ENCODE measurements at regions not wholly inside any gene's neighbourhood (a gene's known extent, or its start where the extent isn't known, plus 50 kb on each side); places are given as distances from the start of the nearest gene placed in this dataset.

DNA sequence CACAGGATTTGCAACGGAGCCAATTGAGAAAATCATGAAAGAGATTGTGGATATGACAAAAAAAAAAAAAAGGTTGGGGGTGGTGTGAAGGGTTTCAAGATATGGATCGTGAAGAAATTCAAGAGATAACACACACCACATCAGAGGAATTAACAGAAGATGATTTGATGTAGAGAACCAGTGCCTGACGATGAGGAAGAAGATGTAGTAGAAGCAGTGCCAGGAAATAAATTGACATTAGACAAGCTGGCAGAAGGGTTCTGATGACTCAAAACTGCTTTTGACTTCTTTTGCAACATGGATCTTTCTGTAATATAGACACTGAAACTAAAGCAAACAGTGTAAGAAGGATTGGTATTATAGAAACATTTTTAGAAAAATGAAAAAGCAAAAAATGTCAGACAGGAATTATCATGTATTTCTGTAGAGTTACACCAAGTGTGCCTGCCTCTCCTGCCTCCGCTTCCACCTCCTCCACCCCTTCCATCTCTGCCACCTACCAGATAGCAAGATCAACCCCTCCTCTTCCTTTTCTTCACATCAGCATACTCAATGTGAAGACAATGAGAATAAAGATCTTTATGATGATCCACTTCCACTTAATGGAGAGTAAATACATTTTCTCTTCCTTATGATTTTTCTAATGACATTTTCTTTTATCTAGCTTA, 127.5 kb upstream of the OTUD4 start:
- H3K4me1 Mint-ChIP-seq (ENCODE audit: low read depth) = peaks cover 12% of the 10 kb centered on the region
- no peaks in the 10 kb centered on the region for H3K27me3 Mint-ChIP-seq (ENCODE audit: low read depth)
- DNase-seq = no peak
- CTCF ChIA-PET = no interaction called here
- no peak overlapping the region for H3K4me3 Mint-ChIP-seq
- POLR2A ChIA-PET = no interaction called here
- no peaks in the 10 kb centered on the region for H3K36me3 Mint-ChIP-seq (ENCODE audit: low read depth)
- ATAC-seq = no peak
- H3K9me3 Mint-ChIP-seq (ENCODE audit: insufficient read depth) = no peaks in the 10 kb centered on the region
- H3K27ac Mint-ChIP-seq = no peak overlapping the region

- no peaks in the 10 kb centered on the region for H3K36me3 Mint-ChIP-seq (ENCODE audit: low read depth)
- ATAC-seq (no peak), DNase-seq (no peak)
- H3K27ac Mint-ChIP-seq = no peak overlapping the region
- CTCF ChIA-PET = no interaction called here
- POLR2A ChIA-PET = no interaction called here
- peaks cover 12% of the 10 kb centered on the region for H3K4me1 Mint-ChIP-seq (ENCODE audit: low read depth)
- H3K9me3 Mint-ChIP-seq (ENCODE audit: insufficient read depth) = no peaks in the 10 kb centered on the region
- H3K4me3 Mint-ChIP-seq = no peak overlapping the region
- no peaks in the 10 kb centered on the region for H3K27me3 Mint-ChIP-seq (ENCODE audit: low read depth)
Observed at GRCh38 chr4:145307120-145307519, 126.7 kb upstream of the OTUD4 start.

DNA sequence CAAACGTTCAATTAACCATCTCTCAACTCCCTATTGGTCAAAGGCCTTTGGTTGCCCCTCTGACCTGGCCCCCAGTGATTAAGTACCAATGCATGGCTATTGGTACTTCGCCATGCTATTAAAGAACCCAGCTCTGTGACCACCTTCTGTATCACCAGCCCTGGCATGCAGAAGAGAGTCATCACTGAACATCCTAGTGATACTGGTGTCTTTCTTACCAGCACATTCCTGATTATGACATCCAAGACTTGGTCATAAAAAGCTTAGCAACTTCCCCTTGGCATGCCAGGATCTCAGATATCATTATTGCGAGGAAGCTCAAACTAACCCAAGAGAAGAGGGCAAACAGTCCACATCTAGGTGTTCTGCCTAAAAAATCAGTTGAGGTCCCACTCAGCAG, 122.3 kb upstream of the OTUD4 start:
- H3K4me3 Mint-ChIP-seq = no peak overlapping the region
- no peaks in the 10 kb centered on the region for H3K27me3 Mint-ChIP-seq (ENCODE audit: low read depth)
- no peaks in the 10 kb centered on the region for H3K9me3 Mint-ChIP-seq (ENCODE audit: insufficient read depth)
- peaks cover 19% of the 10 kb centered on the region for H3K4me1 Mint-ChIP-seq (ENCODE audit: low read depth)
- DNase-seq = no peak
- H3K36me3 Mint-ChIP-seq (ENCODE audit: low read depth) = no peaks in the 10 kb centered on the region
- no peak for ATAC-seq
- H3K27ac Mint-ChIP-seq = no peak overlapping the region
- ChIA-PET POLR2A (no interaction called here), CTCF (no interaction called here)

DNA sequence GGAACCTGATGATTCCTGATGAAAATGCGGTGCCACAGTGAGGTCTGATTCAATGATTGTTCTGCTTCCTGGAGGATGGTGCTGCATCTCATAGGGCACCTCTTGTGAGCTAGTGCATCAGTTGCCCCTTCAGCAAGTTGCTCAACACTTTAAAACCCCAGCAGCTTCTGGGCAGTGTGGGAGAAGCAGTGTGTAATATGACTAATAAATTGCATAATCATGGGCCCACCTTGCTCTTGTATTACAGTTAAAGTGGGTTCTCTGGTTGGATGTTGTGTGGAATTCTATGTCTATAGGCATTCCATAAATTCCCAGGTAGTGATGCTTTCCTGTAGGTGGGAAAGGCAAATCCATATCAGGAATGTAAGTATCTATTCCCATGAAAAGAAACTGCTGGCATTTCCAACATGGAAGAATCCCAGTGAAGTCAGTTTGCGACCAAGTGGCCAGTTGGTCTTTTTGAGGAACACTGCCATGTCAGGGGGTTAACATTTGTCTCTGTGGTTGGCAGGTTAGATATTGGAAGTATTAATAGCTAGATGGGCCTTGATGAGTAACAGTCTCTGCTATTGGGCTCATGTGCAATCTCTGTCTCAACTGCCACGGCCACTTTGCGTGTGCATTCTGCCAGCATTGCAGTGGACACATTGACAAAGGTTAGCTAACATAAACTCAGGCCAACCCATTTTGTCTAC, 121.1 kb upstream of the OTUD4 start:
- CTCF ChIA-PET = no interaction called here

DNA sequence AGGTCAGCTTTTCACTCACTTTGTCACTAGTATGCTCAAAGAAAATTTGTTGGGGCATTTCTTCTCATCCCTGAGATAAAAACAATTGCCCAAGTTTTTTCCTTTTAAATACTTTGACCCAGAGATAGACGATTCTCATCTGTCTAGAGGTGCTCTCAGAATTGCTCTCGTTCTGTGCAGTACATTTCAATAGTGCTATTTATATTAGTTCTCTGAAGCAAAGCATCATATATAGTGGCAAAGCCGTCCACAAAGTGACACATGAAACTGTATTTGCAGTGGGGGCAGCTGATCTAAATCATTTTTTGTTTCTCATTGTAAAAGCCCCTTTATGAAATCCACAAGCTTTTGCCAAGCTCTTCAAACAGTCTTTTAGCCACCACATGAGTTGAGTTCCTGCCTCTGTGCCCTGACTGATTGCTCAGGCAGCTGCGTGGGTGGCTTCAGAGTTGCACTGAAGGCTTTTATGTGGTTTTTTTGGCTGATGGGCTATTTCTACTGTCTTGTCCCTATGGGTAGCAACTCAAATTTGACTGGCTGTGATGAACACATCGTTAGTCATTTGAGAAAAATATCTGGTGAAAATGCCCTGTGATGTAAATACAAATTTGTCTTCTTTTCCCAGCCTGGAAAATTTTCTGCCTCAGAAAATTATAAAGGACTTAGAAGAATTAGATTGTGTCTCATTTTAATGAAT, 119.1 kb upstream of the OTUD4 start:
- CTCF ChIA-PET = no interaction called here
- POLR2A ChIA-PET = interaction anchor here (0.6 kb wide), 1 partner anchor 30 kb away, joined by 5 read pairs; no protein-coding TSS in a partner anchor
- no peaks in the 10 kb centered on the region for H3K27me3 Mint-ChIP-seq (ENCODE audit: low read depth)
- no peak overlapping the region for H3K4me3 Mint-ChIP-seq
- peaks cover 15% of the 10 kb centered on the region for H3K4me1 Mint-ChIP-seq (ENCODE audit: low read depth)
- no peaks in the 10 kb centered on the region for H3K36me3 Mint-ChIP-seq (ENCODE audit: low read depth)
- no peak overlapping the region for H3K27ac Mint-ChIP-seq
- peak; percentile 46 for DNase-seq
- H3K9me3 Mint-ChIP-seq (ENCODE audit: insufficient read depth) = no peaks in the 10 kb centered on the region
- peak; percentile 72 for ATAC-seq

More for the DNA sequence above, 121.1 kb upstream of the OTUD4 start:
- no peaks in the 10 kb centered on the region for H3K9me3 Mint-ChIP-seq (ENCODE audit: insufficient read depth)
- H3K36me3 Mint-ChIP-seq (ENCODE audit: low read depth) = no peaks in the 10 kb centered on the region
- POLR2A ChIA-PET = no interaction called here
- H3K4me1 Mint-ChIP-seq (ENCODE audit: low read depth) = peaks cover 15% of the 10 kb centered on the region
- no peak for DNase-seq
- H3K27ac Mint-ChIP-seq = no peak overlapping the region
- H3K27me3 Mint-ChIP-seq (ENCODE audit: low read depth) = no peaks in the 10 kb centered on the region
- no peak overlapping the region for H3K4me3 Mint-ChIP-seq
- no peak for ATAC-seq

- ChIA-PET POLR2A (no interaction called here), CTCF (no interaction called here)
- Mint-ChIP-seq H3K4me3 (no peak overlapping the region), H3K9me3 (ENCODE audit: insufficient read depth) (no peaks in the 10 kb centered on the region), H3K27ac (no peak overlapping the region), H3K36me3 (ENCODE audit: low read depth) (no peaks in the 10 kb centered on the region), H3K27me3 (ENCODE audit: low read depth) (no peaks in the 10 kb centered on the region), H3K4me1 (ENCODE audit: low read depth) (peaks cover 15% of the 10 kb centered on the region)
- ATAC-seq (no peak), DNase-seq (no peak)
Observed at GRCh38 chr4:145298885-145299284, 118.5 kb upstream of the OTUD4 start.

DNA sequence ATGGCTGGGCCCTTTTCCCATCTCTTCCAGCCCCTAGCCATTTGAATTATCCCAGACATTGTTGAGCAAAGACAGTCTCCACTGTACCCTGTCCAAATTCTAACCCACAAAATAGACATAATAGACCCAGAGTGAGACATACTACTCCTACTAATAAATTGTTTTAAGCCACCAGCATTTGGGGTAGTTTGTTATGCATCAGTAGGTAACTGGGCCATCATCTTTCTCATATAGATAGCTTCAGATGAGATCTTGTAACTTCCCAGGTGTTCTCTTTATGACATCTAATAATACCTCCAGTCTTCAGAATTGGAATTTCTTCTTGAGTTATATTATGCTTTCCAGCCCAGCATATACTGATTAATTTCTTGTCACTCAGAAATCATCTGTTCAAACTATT, 117.2 kb upstream of the OTUD4 start:
- DNase-seq (no peak), ATAC-seq (no peak)
- Mint-ChIP-seq H3K36me3 (ENCODE audit: low read depth) (no peaks in the 10 kb centered on the region), H3K27ac (no peak overlapping the region), H3K9me3 (ENCODE audit: insufficient read depth) (no peaks in the 10 kb centered on the region), H3K4me1 (ENCODE audit: low read depth) (peaks cover 15% of the 10 kb centered on the region), H3K27me3 (ENCODE audit: low read depth) (no peaks in the 10 kb centered on the region), H3K4me3 (no peak overlapping the region)
- ChIA-PET POLR2A (no interaction called here), CTCF (no interaction called here)

GRCh38 chr4:145295547-145295946, 115.2 kb upstream of the OTUD4 start:
- Mint-ChIP-seq H3K27ac (no peak overlapping the region), H3K36me3 (ENCODE audit: low read depth) (no peaks in the 10 kb centered on the region), H3K4me3 (no peak overlapping the region), H3K9me3 (ENCODE audit: insufficient read depth) (no peaks in the 10 kb centered on the region), H3K4me1 (ENCODE audit: low read depth) (peaks cover 15% of the 10 kb centered on the region), H3K27me3 (ENCODE audit: low read depth) (no peaks in the 10 kb centered on the region)
- ATAC-seq (no peak), DNase-seq (no peak)
- CTCF ChIA-PET = interaction anchor here (0.7 kb wide), 1 partner anchor 62 kb away, joined by 3 read pairs; no protein-coding TSS in a partner anchor
- POLR2A ChIA-PET = no interaction called here

- POLR2A ChIA-PET = no interaction called here
- no peak for DNase-seq
- Mint-ChIP-seq H3K4me1 (ENCODE audit: low read depth) (peaks cover 14% of the 10 kb centered on the region), H3K27me3 (ENCODE audit: low read depth) (no peaks in the 10 kb centered on the region), H3K36me3 (ENCODE audit: low read depth) (no peaks in the 10 kb centered on the region), H3K9me3 (ENCODE audit: insufficient read depth) (no peaks in the 10 kb centered on the region), H3K27ac (no peak overlapping the region), H3K4me3 (no peak overlapping the region)
- CTCF ChIA-PET = no interaction called here
- no peak for ATAC-seq
Observed at GRCh38 chr4:145295122-145295521, 114.7 kb upstream of the OTUD4 start.

- H3K4me1 Mint-ChIP-seq (ENCODE audit: low read depth) = no peaks in the 10 kb centered on the region
- H3K9me3 Mint-ChIP-seq (ENCODE audit: insufficient read depth) = no peaks in the 10 kb centered on the region
- H3K27me3 Mint-ChIP-seq (ENCODE audit: low read depth) = no peaks in the 10 kb centered on the region
- no peak for ATAC-seq
- no peak overlapping the region for H3K27ac Mint-ChIP-seq
- no peak for DNase-seq
- no peak overlapping the region for H3K4me3 Mint-ChIP-seq
- ChIA-PET CTCF (no interaction called here), POLR2A (no interaction called here)
- no peaks in the 10 kb centered on the region for H3K36me3 Mint-ChIP-seq (ENCODE audit: low read depth)
Observed at GRCh38 chr4:145293658-145294057, 113.3 kb upstream of the OTUD4 start.

GRCh38 chr4:145290955-145291354, 110.6 kb upstream of the OTUD4 start:
- no peak overlapping the region for H3K4me3 Mint-ChIP-seq
- no peak overlapping the region for H3K27ac Mint-ChIP-seq
- H3K36me3 Mint-ChIP-seq (ENCODE audit: low read depth) = no peaks in the 10 kb centered on the region
- H3K9me3 Mint-ChIP-seq (ENCODE audit: insufficient read depth) = no peaks in the 10 kb centered on the region
- DNase-seq (no peak), ATAC-seq (no peak)
- no peaks in the 10 kb centered on the region for H3K27me3 Mint-ChIP-seq (ENCODE audit: low read depth)
- ChIA-PET CTCF (no interaction called here), POLR2A (no interaction called here)
- no peaks in the 10 kb centered on the region for H3K4me1 Mint-ChIP-seq (ENCODE audit: low read depth)

- Mint-ChIP-seq H3K27me3 (ENCODE audit: low read depth) (peaks cover 3% of the 10 kb centered on the region), H3K4me3 (no peak overlapping the region), H3K36me3 (ENCODE audit: low read depth) (no peaks in the 10 kb centered on the region), H3K9me3 (ENCODE audit: insufficient read depth) (no peaks in the 10 kb centered on the region), H3K27ac (no peak overlapping the region), H3K4me1 (ENCODE audit: low read depth) (no peaks in the 10 kb centered on the region)
- DNase-seq (no peak), ATAC-seq (no peak)
- ChIA-PET POLR2A (no interaction called here), CTCF (no interaction called here)
Observed at GRCh38 chr4:145289403-145290076, 109.2 kb upstream of the OTUD4 start.

Measured in activated CD8-positive, alpha-beta T cell treated with anti-CD3 and anti-CD28 coated beads, Interleukin-2, amount 10 ng/mL, durations not matched to agents 7 days and 5 days (primary cell).